Breast epithelium (tissue), 3 donors: ENCODE measurements at regions not wholly inside any gene's neighbourhood (a gene's known extent, or its start where the extent isn't known, plus 50 kb on each side); places are given as distances from the start of the nearest gene placed in this dataset.

Experiments used
- POLR2A ChIP-seq: fragments of 450-650 bp; IDR thresholded peaks from one replicate; pipeline ENCODE4 v1.6.1; 2016; ENCODE audit warnings: antibody characterized with exemption, mild to moderate bottlenecking, moderate library complexity
- TF ChIP-seq, protein P1 (sequence below), 3 donors: fragments of 450-650 bp; IDR thresholded peaks; one replicate each; pipeline ENCODE4 v1.5.1; 2016 to 2017; ENCODE audit warnings: antibody characterized with exemption in 3 of 3, mild to moderate bottlenecking in 3 of 3, moderate library complexity in 3 of 3

DNA sequence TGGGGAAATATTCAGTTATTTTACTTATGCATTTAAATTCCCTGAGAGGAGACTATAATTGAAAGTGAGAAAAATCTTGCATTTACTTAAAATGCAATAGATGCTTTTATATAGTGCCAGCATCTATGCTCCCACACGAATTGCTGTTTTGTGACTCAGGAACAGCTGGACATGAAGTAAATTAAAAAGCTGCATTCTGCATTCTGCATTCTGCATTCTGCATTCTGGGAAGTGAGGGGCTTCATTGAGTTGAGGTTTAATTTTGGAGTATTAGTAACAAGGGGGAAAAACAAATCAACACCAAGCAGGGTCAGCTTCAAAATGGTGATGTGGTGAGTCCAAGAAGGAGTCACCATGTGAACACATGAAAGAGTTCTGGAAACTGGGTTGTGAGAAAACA lies 101.2 kb downstream of the C12orf50 start:
- no peak for TF ChIP-seq POLR2A
- TF ChIP-seq, protein P1, sequence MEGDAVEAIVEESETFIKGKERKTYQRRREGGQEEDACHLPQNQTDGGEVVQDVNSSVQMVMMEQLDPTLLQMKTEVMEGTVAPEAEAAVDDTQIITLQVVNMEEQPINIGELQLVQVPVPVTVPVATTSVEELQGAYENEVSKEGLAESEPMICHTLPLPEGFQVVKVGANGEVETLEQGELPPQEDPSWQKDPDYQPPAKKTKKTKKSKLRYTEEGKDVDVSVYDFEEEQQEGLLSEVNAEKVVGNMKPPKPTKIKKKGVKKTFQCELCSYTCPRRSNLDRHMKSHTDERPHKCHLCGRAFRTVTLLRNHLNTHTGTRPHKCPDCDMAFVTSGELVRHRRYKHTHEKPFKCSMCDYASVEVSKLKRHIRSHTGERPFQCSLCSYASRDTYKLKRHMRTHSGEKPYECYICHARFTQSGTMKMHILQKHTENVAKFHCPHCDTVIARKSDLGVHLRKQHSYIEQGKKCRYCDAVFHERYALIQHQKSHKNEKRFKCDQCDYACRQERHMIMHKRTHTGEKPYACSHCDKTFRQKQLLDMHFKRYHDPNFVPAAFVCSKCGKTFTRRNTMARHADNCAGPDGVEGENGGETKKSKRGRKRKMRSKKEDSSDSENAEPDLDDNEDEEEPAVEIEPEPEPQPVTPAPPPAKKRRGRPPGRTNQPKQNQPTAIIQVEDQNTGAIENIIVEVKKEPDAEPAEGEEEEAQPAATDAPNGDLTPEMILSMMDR (IDR thresholded peaks at IDR 0.05): no peak
